NCI-H146 (cell line): ENCODE measurements at regions not wholly inside any gene's neighbourhood (a gene's known extent, or its start where the extent isn't known, plus 50 kb on each side); places are given as distances from the start of the nearest gene placed in this dataset.

Experiments used
- DNase-seq: peaks from one replicate; lab custom pipeline; 2025; lab: John Stamatoyannopoulos, UW

GRCh38 chr2:136373841-136374240 is 255.9 kb upstream of the CXCR4 start:
- DNase-seq = peak; percentile 68

- DNase-seq = no peak
These were observed 255.1 kb upstream of the CXCR4 start for GRCh38 chr2:136373029-136373428.

- DNase-seq = no peak
These were observed 246.0 kb upstream of the CXCR4 start for GRCh38 chr2:136363900-136364299.

GRCh38 chr2:136363470-136363869 is 245.5 kb upstream of the CXCR4 start:
- DNase-seq = no peak

- no peak for DNase-seq
These were observed 244.9 kb upstream of the CXCR4 start for GRCh38 chr2:136362676-136363390.

GRCh38 chr2:136361521-136361920 is 243.6 kb upstream of the CXCR4 start:
- DNase-seq = no peak

- DNase-seq = no peak
These were observed 242.8 kb upstream of the CXCR4 start for GRCh38 chr2:136360790-136361189.

- DNase-seq = no peak
These were observed 241.4 kb upstream of the CXCR4 start for GRCh38 chr2:136359121-136359965.

- DNase-seq = no peak
These were observed 240.6 kb upstream of the CXCR4 start for GRCh38 chr2:136358576-136358975.

- peak; percentile 43 for DNase-seq
These were observed 239.0 kb upstream of the CXCR4 start for GRCh38 chr2:136357007-136357380.

GRCh38 chr2:136356125-136357006 is 238.4 kb upstream of the CXCR4 start:
- peak; percentile 43 for DNase-seq

- DNase-seq = no peak
These were observed 233.7 kb upstream of the CXCR4 start for GRCh38 chr2:136351684-136352083.

GRCh38 chr2:136347981-136348380 is 230.0 kb upstream of the CXCR4 start:
- no peak for DNase-seq

GRCh38 chr2:136344339-136344738 is 226.4 kb upstream of the CXCR4 start:
- no peak for DNase-seq

GRCh38 chr2:136342138-136342537 is 224.2 kb upstream of the CXCR4 start:
- DNase-seq = no peak

GRCh38 chr2:136334967-136335366 is 217.0 kb upstream of the CXCR4 start:
- no peak for DNase-seq

- DNase-seq = no peak
These were observed 214.6 kb upstream of the CXCR4 start for GRCh38 chr2:136332436-136333095.

GRCh38 chr2:136331226-136331625 is 213.3 kb upstream of the CXCR4 start:
- DNase-seq = no peak

- DNase-seq = peak; percentile 70
These were observed 210.4 kb upstream of the CXCR4 start for GRCh38 chr2:136328207-136328795.

GRCh38 chr2:136327162-136327852 is 209.4 kb upstream of the CXCR4 start:
- DNase-seq = peak; percentile 87

GRCh38 chr2:136325844-136326331 is 207.9 kb upstream of the CXCR4 start:
- DNase-seq = no peak
